Panc1 (cell line): ENCODE measurements at regions not wholly inside any gene's neighbourhood (a gene's known extent, or its start where the extent isn't known, plus 50 kb on each side); places are given as distances from the start of the nearest gene placed in this dataset.

Experiments used
- ATAC-seq: fragments of 200-7000 bp; cut with Tn5 transposase; 2 replicates; pipeline ENCODE4 v1.9.1; 2020; ENCODE audit warnings: mild to moderate bottlenecking, moderate library complexity
- BruUV-seq: library from RNA; stranded (reverse); fragments of 400-500 nt; replicated peaks from 2 replicates; lab custom pipeline; 2021; lab: Mats Ljungman, UMichigan
- CTCF ChIA-PET: fragments of 300-600 bp; sonication (Branson Sonifier 250); formaldehyde crosslinking; loops from one replicate; lab custom pipeline; 2022; ENCODE audit warnings: antibody characterized with exemption; lab: Charles Lee
- POLR2A ChIA-PET: fragments of 300-600 bp; sonication (Branson Sonifier 250); formaldehyde crosslinking; loops from one replicate; lab custom pipeline; 2022; ENCODE audit warnings: antibody characterized with exemption; lab: Charles Lee
- DNase-seq: peaks from one replicate; pipeline ENCODE4 v3.0.0-alpha.2; 2010; ENCODE audit warnings: low read depth, low spot score
- H3K27ac ChIP-seq: 2 replicates; pipeline ENCODE4 v1.5.1; 2011; ENCODE audit warnings: mild to moderate bottlenecking, low read length, inconsistent platforms
- H3K27me3 ChIP-seq: fragments of 200-500 bp; sonication (Bioruptor generic); 2 replicates; pipeline ENCODE4 v1.6.0; 2014; ENCODE audit warnings: low read length, inconsistent platforms; ENCODE audit not compliant: control insufficient read depth, insufficient read depth
- H3K36me3 ChIP-seq: fragments of 200-500 bp; sonication (Bioruptor generic); 2 replicates; pipeline ENCODE4 v1.5.1; 2014; ENCODE audit warnings: inconsistent platforms, mild to moderate bottlenecking, low read length, moderate library complexity; ENCODE audit not compliant: control insufficient read depth, insufficient read depth
- H3K4me1 ChIP-seq: 2 replicates; pipeline ENCODE4 v1.5.1; 2011; ENCODE audit warnings: inconsistent platforms, mild to moderate bottlenecking, low read length, moderate library complexity; ENCODE audit not compliant: control insufficient read depth, insufficient read depth
- H3K4me3 ChIP-seq, 2 experiments: 2 replicates each; pipeline ENCODE4 v1.5.1; 2011 to 2012; ENCODE audit warnings: low read depth in 2 of 2, low read length in 2 of 2, mild to moderate bottlenecking in 2 of 2, inconsistent platforms in 1 of 2, moderate library complexity in 1 of 2
- H3K9me3 ChIP-seq: fragments of 200-500 bp; sonication (Bioruptor generic); 2 replicates; pipeline ENCODE4 v1.5.1; 2014; ENCODE audit warnings: low read depth, mild to moderate bottlenecking, inconsistent platforms, low read length, moderate library complexity; ENCODE audit not compliant: control insufficient read depth, insufficient read depth
- CTCF ChIP-seq: fragments of 450-650 bp; IDR thresholded peaks from 2 replicates; pipeline ENCODE4 v1.5.1; 2017; ENCODE audit warnings: mild to moderate bottlenecking
- POLR2AphosphoS5 ChIP-seq: IDR thresholded peaks from 2 replicates; pipeline ENCODE4 v1.6.1; 2012; ENCODE audit warnings: mild to moderate bottlenecking, low read depth, low read length, moderate library complexity
- REST ChIP-seq, 2 experiments: IDR thresholded peaks; 2 replicates each; pipeline ENCODE4 v1.6.1; 2011 to 2012; ENCODE audit warnings: low read depth in 2 of 2, control low read depth in 1 of 2, low read length in 1 of 2, mild to moderate bottlenecking in 1 of 2, moderate library complexity in 1 of 2; ENCODE audit not compliant: insufficient read depth in 1 of 2
- SIN3A ChIP-seq: IDR thresholded peaks from 2 replicates; pipeline ENCODE4 v1.6.1; 2012; ENCODE audit warnings: low read depth, mild to moderate bottlenecking, low read length, moderate library complexity, borderline replicate concordance; ENCODE audit not compliant: insufficient read depth
- TCF7L2 ChIP-seq: IDR thresholded peaks from 2 replicates; pipeline ENCODE4 v1.6.1; 2011; ENCODE audit warnings: mild to moderate bottlenecking, low read depth, low read length, inconsistent platforms
- in situ Hi-C: cut with HindIII; loops from 2 replicates; pipeline ENCODE4 v1.10.0; 2016; ENCODE audit warnings: low sequenced_read_pairs, low pct_unique_long_range_greater_than_20kb
- intact Hi-C: fragments of 100-400 bp; cut with micrococcal nuclease; formaldehyde crosslinking; loops from one replicate; pipeline ENCODE4 v1.10.0; 2022; ENCODE audit not compliant: unreplicated experiment

- H3K4me1 ChIP-seq, result no peaks in the 10 kb centered on the region; the same call in 1 of the 2 replicates
- no peaks in the 10 kb centered on the region for H3K36me3 ChIP-seq
- TF ChIP-seq TCF7L2, result no peak
- no peak for TF ChIP-seq CTCF
- TF ChIP-seq REST (IDR thresholded peaks at IDR 0.05; ENCODE audit: insufficient read depth in 1 of 2, low read depth in 2 of 2, low read length in 1 of 2), result no peak
- TF ChIP-seq POLR2AphosphoS5, result no peak
- no peak for TF ChIP-seq SIN3A
- no peak overlapping the region for H3K4me3 ChIP-seq
- no peak overlapping the region for H3K27ac ChIP-seq
- peaks cover 51% of the 10 kb centered on the region for H3K27me3 ChIP-seq
- in situ Hi-C loops (no loop called here), intact Hi-C loops (no loop called here)
- H3K9me3 ChIP-seq, result peaks cover 4% of the 10 kb centered on the region; the same call in 1 of the 2 replicates
- BruUV-seq, result no TSS peak
- DNase-seq (no peak), ATAC-seq (no peak)
- CTCF ChIA-PET, result no interaction called here
- POLR2A ChIA-PET, result interaction anchor here (0.7 kb wide), 1 partner anchor 86 kb away, joined by 5 read pairs; no protein-coding TSS in a partner anchor
Measured at GRCh38 chr18:78818495-78818894, 161.1 kb upstream of the SALL3 start.

GRCh38 chr18:78818961-78819360 lies 160.7 kb upstream of the SALL3 start:
- TF ChIP-seq REST (IDR thresholded peaks at IDR 0.05; ENCODE audit: insufficient read depth in 1 of 2, low read depth in 2 of 2, low read length in 1 of 2) (no peak), SIN3A (no peak), TCF7L2 (no peak)
- peaks cover 4% of the 10 kb centered on the region; the same call in 1 of the 2 replicates for H3K9me3 ChIP-seq
- ChIA-PET POLR2A (no interaction called here), CTCF (no interaction called here)
- no peaks in the 10 kb centered on the region for H3K36me3 ChIP-seq
- intact Hi-C loops (no loop called here), in situ Hi-C loops (no loop called here)
- peaks cover 56% of the 10 kb centered on the region for H3K27me3 ChIP-seq
- no peak overlapping the region for H3K4me3 ChIP-seq
- DNase-seq, result no peak
- no peaks in the 10 kb centered on the region; the same call in 1 of the 2 replicates for H3K4me1 ChIP-seq
- BruUV-seq, result no TSS peak
- H3K27ac ChIP-seq, result no peak overlapping the region
- no peak for ATAC-seq
